Ishikawa (cell line): ENCODE measurements at regions not wholly inside any gene's neighbourhood (a gene's known extent, or its start where the extent isn't known, plus 50 kb on each side); places are given as distances from the start of the nearest gene placed in this dataset.

ENCODE experiments used
- FOXM1 ChIP-seq: IDR thresholded peaks from 2 replicates; pipeline ENCODE4 v1.6.1; 2012; ENCODE audit warnings: low read depth, borderline replicate concordance
- ZBTB7A ChIP-seq: IDR thresholded peaks from 2 replicates; pipeline ENCODE4 v1.6.1; 2012; ENCODE audit warnings: low read depth
- TF ChIP-seq, protein P1 (sequence below): IDR thresholded peaks from 2 replicates; pipeline ENCODE4 v1.6.1; 2012
- TF ChIP-seq, protein P2 (sequence below): IDR thresholded peaks from 2 replicates; pipeline ENCODE4 v1.6.1; 2012; ENCODE audit warnings: low read depth, mild to moderate bottlenecking

DNA sequence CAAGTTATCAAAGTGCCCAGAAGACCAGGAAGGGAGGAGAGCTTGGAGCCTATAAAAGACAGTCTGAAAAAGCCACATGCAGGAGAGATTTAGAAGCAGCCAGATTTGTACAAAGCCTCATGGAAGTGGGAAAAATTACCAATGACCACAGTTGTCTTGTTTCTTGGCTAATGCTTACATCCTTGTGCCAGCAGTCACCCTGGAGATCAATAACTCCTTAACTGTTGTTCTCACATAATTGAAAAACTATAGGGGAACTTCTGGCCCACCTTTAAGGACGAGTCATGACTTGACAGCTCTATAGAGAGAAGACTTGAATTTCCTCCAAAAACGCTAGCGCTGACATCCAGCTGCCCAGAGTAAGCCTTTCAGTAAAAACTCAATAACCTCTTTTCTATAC, 313.1 kb downstream of the GALC start:
- TF ChIP-seq ZBTB7A (no peak), FOXM1 (no peak)
- TF ChIP-seq, protein P1, sequence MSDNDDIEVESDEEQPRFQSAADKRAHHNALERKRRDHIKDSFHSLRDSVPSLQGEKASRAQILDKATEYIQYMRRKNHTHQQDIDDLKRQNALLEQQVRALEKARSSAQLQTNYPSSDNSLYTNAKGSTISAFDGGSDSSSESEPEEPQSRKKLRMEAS, result no peak
- TF ChIP-seq, protein P2, sequence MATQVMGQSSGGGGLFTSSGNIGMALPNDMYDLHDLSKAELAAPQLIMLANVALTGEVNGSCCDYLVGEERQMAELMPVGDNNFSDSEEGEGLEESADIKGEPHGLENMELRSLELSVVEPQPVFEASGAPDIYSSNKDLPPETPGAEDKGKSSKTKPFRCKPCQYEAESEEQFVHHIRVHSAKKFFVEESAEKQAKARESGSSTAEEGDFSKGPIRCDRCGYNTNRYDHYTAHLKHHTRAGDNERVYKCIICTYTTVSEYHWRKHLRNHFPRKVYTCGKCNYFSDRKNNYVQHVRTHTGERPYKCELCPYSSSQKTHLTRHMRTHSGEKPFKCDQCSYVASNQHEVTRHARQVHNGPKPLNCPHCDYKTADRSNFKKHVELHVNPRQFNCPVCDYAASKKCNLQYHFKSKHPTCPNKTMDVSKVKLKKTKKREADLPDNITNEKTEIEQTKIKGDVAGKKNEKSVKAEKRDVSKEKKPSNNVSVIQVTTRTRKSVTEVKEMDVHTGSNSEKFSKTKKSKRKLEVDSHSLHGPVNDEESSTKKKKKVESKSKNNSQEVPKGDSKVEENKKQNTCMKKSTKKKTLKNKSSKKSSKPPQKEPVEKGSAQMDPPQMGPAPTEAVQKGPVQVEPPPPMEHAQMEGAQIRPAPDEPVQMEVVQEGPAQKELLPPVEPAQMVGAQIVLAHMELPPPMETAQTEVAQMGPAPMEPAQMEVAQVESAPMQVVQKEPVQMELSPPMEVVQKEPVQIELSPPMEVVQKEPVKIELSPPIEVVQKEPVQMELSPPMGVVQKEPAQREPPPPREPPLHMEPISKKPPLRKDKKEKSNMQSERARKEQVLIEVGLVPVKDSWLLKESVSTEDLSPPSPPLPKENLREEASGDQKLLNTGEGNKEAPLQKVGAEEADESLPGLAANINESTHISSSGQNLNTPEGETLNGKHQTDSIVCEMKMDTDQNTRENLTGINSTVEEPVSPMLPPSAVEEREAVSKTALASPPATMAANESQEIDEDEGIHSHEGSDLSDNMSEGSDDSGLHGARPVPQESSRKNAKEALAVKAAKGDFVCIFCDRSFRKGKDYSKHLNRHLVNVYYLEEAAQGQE, result no peak
